ENCODE measurements at regions not wholly inside any gene's neighbourhood (a gene's known extent, or its start where the extent isn't known, plus 50 kb on each side); places are given as distances from the start of the nearest gene placed in this dataset.

DNA sequence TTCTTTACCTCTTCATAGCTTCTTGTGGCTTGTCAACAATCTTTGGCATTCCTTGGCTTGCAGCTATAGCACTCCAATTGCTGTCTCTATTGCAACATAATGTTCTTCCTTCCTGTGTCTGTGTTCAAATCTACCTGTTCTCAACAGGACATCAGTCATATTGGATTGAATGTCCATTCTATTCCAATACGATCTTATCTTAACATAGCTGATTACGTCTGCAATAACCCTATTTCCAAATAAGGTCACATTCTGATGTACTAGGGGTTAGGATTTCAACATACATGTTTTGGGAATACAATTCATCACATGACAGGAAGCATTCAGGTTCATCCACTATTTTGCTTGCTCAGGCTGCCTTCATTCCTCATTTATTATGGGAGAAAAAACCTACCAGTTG is 684.4 kb upstream of the CITED2 start:
- no peak for TF ChIP-seq EZH2 (IDR thresholded peaks at IDR 0.05; ENCODE audit: borderline replicate concordance, low read length)
- TF ChIP-seq, protein P1, sequence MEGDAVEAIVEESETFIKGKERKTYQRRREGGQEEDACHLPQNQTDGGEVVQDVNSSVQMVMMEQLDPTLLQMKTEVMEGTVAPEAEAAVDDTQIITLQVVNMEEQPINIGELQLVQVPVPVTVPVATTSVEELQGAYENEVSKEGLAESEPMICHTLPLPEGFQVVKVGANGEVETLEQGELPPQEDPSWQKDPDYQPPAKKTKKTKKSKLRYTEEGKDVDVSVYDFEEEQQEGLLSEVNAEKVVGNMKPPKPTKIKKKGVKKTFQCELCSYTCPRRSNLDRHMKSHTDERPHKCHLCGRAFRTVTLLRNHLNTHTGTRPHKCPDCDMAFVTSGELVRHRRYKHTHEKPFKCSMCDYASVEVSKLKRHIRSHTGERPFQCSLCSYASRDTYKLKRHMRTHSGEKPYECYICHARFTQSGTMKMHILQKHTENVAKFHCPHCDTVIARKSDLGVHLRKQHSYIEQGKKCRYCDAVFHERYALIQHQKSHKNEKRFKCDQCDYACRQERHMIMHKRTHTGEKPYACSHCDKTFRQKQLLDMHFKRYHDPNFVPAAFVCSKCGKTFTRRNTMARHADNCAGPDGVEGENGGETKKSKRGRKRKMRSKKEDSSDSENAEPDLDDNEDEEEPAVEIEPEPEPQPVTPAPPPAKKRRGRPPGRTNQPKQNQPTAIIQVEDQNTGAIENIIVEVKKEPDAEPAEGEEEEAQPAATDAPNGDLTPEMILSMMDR (IDR thresholded peaks at IDR 0.05; ENCODE audit: low read length) = no peak
